GM21529 (cell line): ENCODE measurements at regions not wholly inside any gene's neighbourhood (a gene's known extent, or its start where the extent isn't known, plus 50 kb on each side); places are given as distances from the start of the nearest gene placed in this dataset.
"Not testable (repeated sequence)": the region's sequence is repeated elsewhere in the genome, so short reads cannot be mapped to it uniquely, and the experiment has no call there.

Experiments used
- ATAC-seq: cut with Tn5 transposase; IDR thresholded peaks from one replicate; pipeline ENCODE4 v1.9.1; 2021; ENCODE audit not compliant: unreplicated experiment

DNA sequence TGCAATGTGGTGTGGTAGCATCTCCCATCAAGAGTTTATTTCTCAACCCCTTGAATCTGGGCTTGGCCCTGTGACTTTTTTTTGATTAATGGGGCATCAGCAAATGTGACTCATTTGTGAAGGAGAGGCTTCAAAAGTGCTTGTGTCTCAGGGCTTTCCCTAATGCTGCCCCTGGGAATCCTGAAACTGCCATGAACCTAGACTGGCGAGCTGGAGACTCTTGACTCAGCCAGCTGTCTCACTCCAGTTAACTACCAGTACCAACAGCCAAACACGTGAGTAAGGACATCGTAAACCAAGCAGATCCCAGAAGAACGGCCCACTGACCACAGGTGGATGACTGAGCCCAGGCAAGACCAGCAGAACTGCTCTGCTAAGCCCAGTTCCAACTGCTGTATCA is 72.8 kb upstream of the ADTRP start:
- ATAC-seq = no peak

- no peak for ATAC-seq
Observed at GRCh38 chr6:11848852-11849731, 70.5 kb upstream of the ADTRP start.

DNA sequence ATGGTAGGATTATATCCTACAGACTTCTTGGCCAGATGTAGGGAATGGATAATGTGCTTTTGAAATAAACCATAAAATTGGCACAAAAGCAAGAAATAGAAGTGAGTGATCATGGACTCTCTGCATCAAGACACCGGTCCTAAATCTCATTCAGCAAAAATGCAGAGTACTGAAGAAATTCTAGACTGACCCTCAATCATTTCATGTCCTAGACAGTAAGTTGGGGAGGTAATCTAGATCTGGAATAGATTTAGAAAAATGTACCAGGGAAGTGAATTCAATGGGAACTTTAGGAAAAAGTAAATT is 69.7 kb upstream of the ADTRP start:
- ATAC-seq = no peak

DNA sequence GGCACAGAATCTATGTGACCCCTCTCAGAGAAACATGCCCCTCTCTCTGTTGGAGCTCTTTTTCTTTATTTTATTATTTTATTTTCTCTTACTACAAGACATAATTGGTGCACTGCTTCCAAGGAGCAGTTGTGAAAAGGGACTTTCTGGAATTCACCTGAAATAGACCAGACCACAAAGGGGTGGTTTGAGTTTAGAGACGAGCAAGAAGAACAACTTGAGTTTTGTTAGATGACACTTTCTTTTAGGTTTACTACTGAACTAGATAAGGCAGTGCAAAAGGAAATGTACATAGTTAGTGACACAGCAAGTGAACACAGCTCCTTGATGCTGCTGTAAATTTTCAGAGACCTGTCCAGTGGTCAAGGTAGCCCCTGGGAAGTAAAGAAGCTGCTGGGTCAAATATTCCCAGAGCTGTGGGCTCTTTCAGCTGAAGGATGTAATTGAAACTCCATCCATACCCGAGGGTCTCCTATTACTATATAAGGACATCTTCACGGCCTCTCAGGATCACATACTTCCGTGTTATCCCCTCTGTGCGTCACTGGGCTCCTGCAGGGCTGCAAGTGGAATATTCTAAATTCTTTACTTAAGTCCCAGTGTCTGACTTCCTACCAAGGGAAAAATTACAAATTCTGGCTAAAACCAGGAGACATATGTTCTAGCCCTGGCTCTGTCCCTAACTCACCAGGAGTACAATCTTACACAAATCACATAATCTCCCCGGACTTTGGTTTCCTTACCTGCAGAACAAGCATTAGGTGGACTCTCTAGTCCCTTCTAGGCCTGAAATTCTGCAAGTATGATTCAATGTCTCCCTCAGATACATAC is 69.1 kb upstream of the ADTRP start:
- no peak for ATAC-seq

DNA sequence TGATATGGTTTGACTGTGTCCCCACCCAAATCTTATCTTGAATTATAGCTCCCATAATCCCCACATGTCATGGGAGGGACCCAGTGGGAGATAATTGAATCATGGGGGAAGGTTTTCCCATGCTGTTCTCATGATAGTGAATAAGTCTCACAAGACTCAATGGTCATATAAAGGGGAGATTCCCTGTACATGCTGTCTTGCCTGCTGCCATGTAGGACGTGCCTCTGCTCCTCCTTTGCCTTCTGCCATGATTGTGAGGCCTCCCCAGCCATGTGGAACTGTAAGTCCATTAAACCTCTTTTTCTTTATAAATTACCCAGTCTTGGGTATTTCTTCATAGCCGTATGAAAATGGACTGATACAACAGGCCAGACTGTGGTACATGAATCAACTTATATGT is 68.5 kb upstream of the ADTRP start:
- not testable (repeated sequence) for ATAC-seq

- no peak for ATAC-seq
Observed at GRCh38 chr6:11845664-11846577, 67.3 kb upstream of the ADTRP start.

DNA sequence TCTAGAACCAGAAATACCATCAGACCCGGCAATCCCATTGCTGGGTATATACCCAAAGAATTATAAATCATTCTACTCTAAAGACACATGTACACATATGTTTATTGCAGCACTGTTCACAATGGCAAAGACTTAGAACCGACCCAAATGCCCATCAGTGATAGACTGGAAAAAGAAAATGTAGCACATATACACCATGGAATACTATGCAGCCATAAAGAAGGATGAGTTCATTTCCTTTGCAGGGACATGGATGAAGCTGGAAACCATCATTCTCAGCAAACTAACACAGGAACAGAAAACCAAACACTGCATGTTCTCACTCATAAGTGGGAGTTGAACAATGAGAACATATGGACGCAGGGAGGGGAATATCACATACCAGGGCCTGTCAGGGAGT is 64.2 kb upstream of the ADTRP start:
- ATAC-seq = not testable (repeated sequence)

- no peak for ATAC-seq
Observed at GRCh38 chr6:11835065-11835464, 56.5 kb upstream of the ADTRP start.

- peak; percentile 81 for ATAC-seq
Observed at GRCh38 chr6:11833626-11834592, 55.3 kb upstream of the ADTRP start.

DNA sequence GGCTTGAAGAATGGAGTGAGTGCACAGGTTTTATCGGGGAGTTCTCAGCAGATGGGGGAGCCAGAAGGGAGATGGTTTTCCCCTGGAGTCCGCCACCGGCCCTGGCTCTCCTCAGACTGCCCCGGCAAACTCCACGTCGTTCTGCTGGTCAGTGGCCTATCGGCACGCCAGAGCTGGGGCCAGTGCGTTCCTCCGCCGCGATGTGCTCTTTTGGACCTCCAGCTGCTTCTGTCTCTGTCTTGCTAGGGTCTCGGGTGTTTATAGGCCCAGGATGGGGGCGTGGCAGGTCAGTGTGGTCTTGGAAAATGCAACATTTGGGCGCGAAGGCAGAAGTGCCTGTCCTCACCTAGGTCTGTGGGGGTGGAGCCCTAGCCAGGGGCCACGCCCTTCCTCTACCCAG is 53.0 kb upstream of the ADTRP start:
- ATAC-seq = no peak

- no peak for ATAC-seq
Observed at GRCh38 chr6:11830520-11830919, 51.9 kb upstream of the ADTRP start.

DNA sequence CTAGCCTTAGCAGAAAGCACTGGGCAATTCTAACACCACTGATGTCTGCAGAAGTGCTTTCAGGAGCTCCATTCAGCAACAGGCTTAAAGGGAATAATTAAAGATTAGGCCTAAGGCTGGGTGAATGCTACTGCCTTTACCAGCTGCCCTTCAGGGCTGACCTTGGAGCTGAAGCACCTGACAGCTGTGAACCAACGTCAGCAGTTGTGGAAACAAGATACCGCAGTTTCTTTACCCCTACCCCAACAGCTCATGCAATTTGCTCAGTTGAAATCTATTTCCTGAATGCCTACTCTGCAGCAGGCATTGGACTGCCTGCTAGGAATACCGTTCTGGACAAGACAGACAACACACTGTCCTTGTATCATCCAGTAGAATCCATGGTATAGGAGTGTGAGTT is 51.5 kb upstream of the ADTRP start:
- ATAC-seq = no peak

DNA sequence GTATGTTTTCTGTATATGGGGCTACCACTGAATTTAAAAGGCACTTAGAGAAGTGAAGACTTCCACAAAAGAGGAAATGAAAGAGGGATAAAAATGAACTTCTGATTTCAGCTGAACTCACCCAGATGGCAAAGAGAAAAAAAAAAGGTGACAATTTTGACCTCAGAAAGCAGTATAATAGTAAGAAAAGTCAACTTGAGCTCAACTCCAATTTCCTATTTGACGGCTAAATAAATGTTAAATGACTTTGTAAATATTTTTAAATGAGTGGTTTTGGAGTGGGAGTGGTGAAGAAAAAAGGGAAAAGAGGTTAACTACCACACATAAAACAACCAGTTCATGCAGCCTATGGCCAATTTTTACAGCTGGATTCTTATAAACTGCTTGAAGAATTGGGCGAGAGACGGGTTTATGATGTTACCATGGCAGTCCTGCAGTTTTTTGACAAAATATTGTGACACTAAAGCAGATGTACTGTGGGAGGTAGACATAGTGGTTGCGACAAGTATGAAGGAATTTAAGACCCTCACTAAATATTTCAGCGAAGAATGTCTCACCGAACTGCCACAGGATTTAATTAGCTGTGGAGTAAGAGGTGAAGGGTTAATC is 49.8 kb upstream of the ADTRP start:
- ATAC-seq = peak; percentile 49
